ENCODE measurements at regions not wholly inside any gene's neighbourhood (a gene's known extent, or its start where the extent isn't known, plus 50 kb on each side); places are given as distances from the start of the nearest gene placed in this dataset.

DNA sequence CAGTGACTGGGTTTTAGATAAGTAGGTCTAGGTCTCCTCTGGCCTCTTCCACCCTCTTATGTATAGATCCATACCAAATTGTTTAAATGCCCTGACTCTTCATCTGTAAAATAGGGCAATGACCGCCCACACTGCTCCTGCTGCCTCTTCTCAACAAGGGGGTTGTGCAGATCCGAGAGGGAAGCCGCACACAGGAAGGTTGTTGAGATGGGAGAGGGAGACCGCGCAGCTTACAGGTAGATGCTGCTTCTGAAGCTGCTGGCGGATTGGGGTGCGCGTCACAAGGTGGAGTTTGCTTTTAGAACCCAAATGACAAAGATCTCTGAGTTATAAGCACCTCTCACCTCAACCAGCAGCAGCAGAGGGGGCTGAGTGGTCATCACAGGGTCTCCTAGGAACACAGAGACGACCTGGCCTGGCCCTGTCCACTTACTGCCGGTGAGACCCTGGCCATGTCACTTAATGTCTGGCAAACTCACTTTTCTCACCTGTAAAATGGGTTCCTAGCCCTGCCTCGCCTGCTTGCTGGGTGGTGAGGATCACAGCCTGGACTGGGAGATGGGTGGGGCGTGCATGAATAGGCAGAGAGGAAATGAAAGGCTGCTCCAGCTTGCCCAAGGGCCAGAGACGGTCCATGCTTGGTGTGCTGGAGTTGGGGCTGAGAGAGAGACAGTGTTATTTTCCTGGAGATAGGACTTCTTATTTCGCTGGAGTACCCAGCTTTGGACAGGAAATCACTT lies 251.3 kb downstream of the EIPR1 start:
- Histone ChIP-seq H3K4me3 (ENCODE audit: low read depth, low read length, poor library complexity, severe bottlenecking) (peak overlapping the region; percentile 59), H3K27ac (ENCODE audit: low read depth, low read length, poor library complexity, severe bottlenecking) (peak overlapping the region; percentile 85), H3K36me3 (ENCODE audit: insufficient read depth, low read length) (peaks cover 13% of the 10 kb centered on the region; the same call in 1 of the 2 replicates), H3K4me2 (ENCODE audit: low read length) (peak overlapping the region; percentile 80), H3K9me3 (ENCODE audit: low read length) (peaks cover 14% of the 10 kb centered on the region; the same call in 1 of the 2 replicates), H4K20me1 (ENCODE audit: insufficient read depth, low read length) (no peaks in the 10 kb centered on the region), H3K9me2 (ENCODE audit: insufficient read depth, low read length) (no peaks in the 10 kb centered on the region), H3K4me1 (ENCODE audit: insufficient read depth, low read length, poor library complexity, severe bottlenecking) (peaks cover 69% of the 10 kb centered on the region), H2AFZ (ENCODE audit: low read length) (peak overlapping the region; percentile 76), H3K79me2 (ENCODE audit: insufficient read depth, low read depth, low read length) (no peaks in the 10 kb centered on the region)
- POLR2A ChIA-PET: interaction anchor here (1.6 to 2.3 kb wide), 5 partner anchors 9 to 252 kb away, joined by 3 to 16 read pairs (median 5); partner anchors contain the start of gene EIPR1
- peak; percentile 27 for DNase-seq (ENCODE audit: low spot score)
- CTCF ChIA-PET (ENCODE audit: unreplicated experiment): interaction anchor here (0.7 kb wide), 1 partner anchor 19 kb away, joined by 3 read pairs; no protein-coding TSS in a partner anchor
- BruUV-seq (replicated peaks): no TSS peak
- TF ChIP-seq, protein P1, sequence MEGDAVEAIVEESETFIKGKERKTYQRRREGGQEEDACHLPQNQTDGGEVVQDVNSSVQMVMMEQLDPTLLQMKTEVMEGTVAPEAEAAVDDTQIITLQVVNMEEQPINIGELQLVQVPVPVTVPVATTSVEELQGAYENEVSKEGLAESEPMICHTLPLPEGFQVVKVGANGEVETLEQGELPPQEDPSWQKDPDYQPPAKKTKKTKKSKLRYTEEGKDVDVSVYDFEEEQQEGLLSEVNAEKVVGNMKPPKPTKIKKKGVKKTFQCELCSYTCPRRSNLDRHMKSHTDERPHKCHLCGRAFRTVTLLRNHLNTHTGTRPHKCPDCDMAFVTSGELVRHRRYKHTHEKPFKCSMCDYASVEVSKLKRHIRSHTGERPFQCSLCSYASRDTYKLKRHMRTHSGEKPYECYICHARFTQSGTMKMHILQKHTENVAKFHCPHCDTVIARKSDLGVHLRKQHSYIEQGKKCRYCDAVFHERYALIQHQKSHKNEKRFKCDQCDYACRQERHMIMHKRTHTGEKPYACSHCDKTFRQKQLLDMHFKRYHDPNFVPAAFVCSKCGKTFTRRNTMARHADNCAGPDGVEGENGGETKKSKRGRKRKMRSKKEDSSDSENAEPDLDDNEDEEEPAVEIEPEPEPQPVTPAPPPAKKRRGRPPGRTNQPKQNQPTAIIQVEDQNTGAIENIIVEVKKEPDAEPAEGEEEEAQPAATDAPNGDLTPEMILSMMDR (conservative IDR thresholded peaks at IDR 0.05; ENCODE audit: low read length): no peak
- TF ChIP-seq EZH2phosphoT487 (IDR thresholded peaks at IDR 0.05; ENCODE audit: borderline replicate concordance, low read depth, low read length): no peak
- intact Hi-C loops (cut with micrococcal nuclease; ENCODE audit: unreplicated experiment): no loop called here

DNA sequence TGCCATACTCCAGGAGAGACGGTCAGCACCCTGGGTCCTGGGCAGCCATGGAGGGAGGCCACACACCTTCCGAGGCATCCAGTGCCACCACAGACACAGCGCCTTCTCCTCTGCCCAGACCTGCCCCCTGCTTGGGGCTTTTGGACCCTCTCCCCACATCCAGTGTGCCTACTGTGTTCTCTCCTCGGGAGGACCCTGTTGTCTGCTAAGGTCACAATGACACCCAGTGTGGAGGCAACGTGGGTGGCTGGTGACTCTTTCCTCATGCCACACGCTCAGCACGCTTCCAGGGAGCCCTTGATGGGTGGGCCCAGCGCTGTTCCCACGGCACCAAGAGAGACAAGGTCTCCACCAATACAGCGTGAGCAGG lies 251.9 kb downstream of the EIPR1 start:
- intact Hi-C loops (cut with micrococcal nuclease; ENCODE audit: unreplicated experiment): no loop called here
- Histone ChIP-seq H3K36me3 (ENCODE audit: insufficient read depth, low read length) (peaks cover 19% of the 10 kb centered on the region), H2AFZ (ENCODE audit: low read length) (no peak overlapping the region), H4K20me1 (ENCODE audit: insufficient read depth, low read length) (no peaks in the 10 kb centered on the region), H3K9me3 (ENCODE audit: low read length) (peaks cover 14% of the 10 kb centered on the region; the same call in 1 of the 2 replicates), H3K4me3 (ENCODE audit: low read depth, low read length, poor library complexity, severe bottlenecking) (no peak overlapping the region), H3K27ac (ENCODE audit: low read depth, low read length, poor library complexity, severe bottlenecking) (no peak overlapping the region), H3K79me2 (ENCODE audit: insufficient read depth, low read depth, low read length) (no peaks in the 10 kb centered on the region), H3K9me2 (ENCODE audit: insufficient read depth, low read length) (no peaks in the 10 kb centered on the region), H3K4me2 (ENCODE audit: low read length) (peak overlapping the region; percentile 80), H3K4me1 (ENCODE audit: insufficient read depth, low read length, poor library complexity, severe bottlenecking) (peaks cover 63% of the 10 kb centered on the region)
- TF ChIP-seq, protein P1 (conservative IDR thresholded peaks at IDR 0.05; ENCODE audit: low read length): no peak
- TF ChIP-seq EZH2phosphoT487 (IDR thresholded peaks at IDR 0.05; ENCODE audit: borderline replicate concordance, low read depth, low read length): no peak
- ChIA-PET POLR2A (no interaction called here), CTCF (ENCODE audit: unreplicated experiment) (no interaction called here)
- DNase-seq (ENCODE audit: low spot score): no peak
- no TSS peak for BruUV-seq (replicated peaks)
